GM23338 (cell line): ENCODE measurements at regions not wholly inside any gene's neighbourhood (a gene's known extent, or its start where the extent isn't known, plus 50 kb on each side); places are given as distances from the start of the nearest gene placed in this dataset.

Experiments used
- ATAC-seq: fragments of 200-7000 bp; cut with Tn5 transposase; 3 replicates; pipeline ENCODE4 v1.9.1; 2020
- DNase-seq: peaks from one replicate; pipeline ENCODE4 v3.0.0-alpha.2; 2015; ENCODE audit warnings: low spot score
- H2AFZ ChIP-seq: fragments of 200-600 bp; sonication (generic); 2 replicates; pipeline ENCODE4 v1.8.0; 2016; ENCODE audit warnings: antibody characterized with exemption, mild to moderate bottlenecking, moderate library complexity
- H3F3A ChIP-seq: fragments of 200-600 bp; sonication (generic); replicated peaks from 2 replicates; pipeline ENCODE4 v1.8.0; 2017; ENCODE audit warnings: antibody characterized with exemption, mixed run types, low read depth
- H3K27ac ChIP-seq: fragments of 200-600 bp; sonication (generic); 2 replicates; pipeline ENCODE4 v1.6.1; 2016; ENCODE audit warnings: low read depth
- H3K27me3 ChIP-seq: fragments of 200-600 bp; sonication (generic); 2 replicates; pipeline ENCODE4 v1.8.0; 2016; ENCODE audit warnings: mild to moderate bottlenecking, mixed run types, moderate library complexity; ENCODE audit not compliant: insufficient read depth
- H3K36me3 ChIP-seq: fragments of 200-600 bp; sonication (generic); 2 replicates; pipeline ENCODE4 v1.8.0; 2016; ENCODE audit warnings: mild to moderate bottlenecking; ENCODE audit not compliant: insufficient read depth
- H3K4me1 ChIP-seq: fragments of 200-600 bp; sonication (generic); 2 replicates; pipeline ENCODE4 v1.8.0; 2016; ENCODE audit warnings: mild to moderate bottlenecking, moderate library complexity; ENCODE audit not compliant: insufficient read depth
- H3K4me2 ChIP-seq: fragments of 200-600 bp; sonication (generic); 2 replicates; pipeline ENCODE4 v1.7.1; 2017; ENCODE audit warnings: mixed run types
- H3K4me3 ChIP-seq: fragments of 200-600 bp; sonication (generic); 2 replicates; pipeline ENCODE4 v1.6.1; 2016; ENCODE audit warnings: mixed run types
- H3K79me2 ChIP-seq: fragments of 200-600 bp; sonication (generic); replicated peaks from 2 replicates; pipeline ENCODE4 v1.8.0; 2017; ENCODE audit warnings: mild to moderate bottlenecking; ENCODE audit not compliant: insufficient read depth
- H3K9me2 ChIP-seq: fragments of 200-600 bp; sonication (generic); 2 replicates; pipeline ENCODE4 v1.8.0; 2017; ENCODE audit not compliant: insufficient read depth
- H4K20me1 ChIP-seq: fragments of 200-600 bp; sonication (generic); replicated peaks from 2 replicates; pipeline ENCODE4 v1.8.0; 2017; ENCODE audit warnings: mild to moderate bottlenecking; ENCODE audit not compliant: insufficient read depth
- H3K27ac Mint-ChIP-seq: 2 replicates; pipeline ENCODE4 v1.8.0; 2020; ENCODE audit warnings: inconsistent platforms, mild to moderate bottlenecking, moderate library complexity, mixed read lengths
- H3K27me3 Mint-ChIP-seq: 3 replicates; pipeline ENCODE4 v1.8.0; 2022; ENCODE audit warnings: low read depth, mild to moderate bottlenecking, moderate library complexity, mixed read lengths, inconsistent platforms; ENCODE audit not compliant: insufficient read depth, poor library complexity
- H3K36me3 Mint-ChIP-seq: 3 replicates; pipeline ENCODE4 v1.8.0; 2021; ENCODE audit warnings: low read depth, mild to moderate bottlenecking, inconsistent platforms, moderate library complexity, mixed read lengths
- H3K4me1 Mint-ChIP-seq: 3 replicates; pipeline ENCODE4 v1.8.0; 2020; ENCODE audit warnings: mild to moderate bottlenecking, inconsistent platforms, mixed read lengths
- H3K4me3 Mint-ChIP-seq: 3 replicates; pipeline ENCODE4 v1.8.0; 2021; ENCODE audit warnings: moderate library complexity, mild to moderate bottlenecking, inconsistent platforms, mixed read lengths
- H3K9me3 Mint-ChIP-seq: 3 replicates; pipeline ENCODE4 v1.8.0; 2020; ENCODE audit warnings: moderate library complexity, mild to moderate bottlenecking, inconsistent platforms, mixed read lengths
- CREB1 ChIP-seq: fragments of 250-450 bp; sonication (Bioruptor Pico); IDR thresholded peaks from 2 replicates; pipeline ENCODE4 v1.5.0; 2020; ENCODE audit warnings: low read depth, mild to moderate bottlenecking, moderate library complexity
- CTCF ChIP-seq, 2 experiments: fragments of 200-600 bp in 1 of 2; sonication (generic) in 1 of 2; conservative IDR thresholded peaks; 2 replicates each; pipeline versions ENCODE4 v1.5.1 to v1.6.1; 2016 to 2017; ENCODE audit warnings: antibody characterized with exemption in 2 of 2, low read depth in 2 of 2, mild to moderate bottlenecking in 2 of 2, moderate library complexity in 1 of 2
- ETS1 ChIP-seq: IDR thresholded peaks from 2 replicates; pipeline ENCODE4 v1.6.1; 2016; ENCODE audit warnings: antibody characterized with exemption
- EZH2 ChIP-seq: fragments of 200-600 bp; sonication (generic); IDR thresholded peaks from one replicate; pipeline ENCODE4 v1.8.0; 2017; ENCODE audit warnings: antibody characterized with exemption, mild to moderate bottlenecking, low read depth; ENCODE audit not compliant: unreplicated experiment
- EZH2phosphoT487 ChIP-seq: fragments of 200-600 bp; sonication (generic); IDR thresholded peaks from one replicate; pipeline ENCODE4 v1.8.1; 2018; ENCODE audit warnings: antibody characterized with exemption; ENCODE audit not compliant: unreplicated experiment
- JUNB ChIP-seq: IDR thresholded peaks from one replicate; pipeline ENCODE4 v1.6.1; 2016; ENCODE audit warnings: antibody characterized with exemption; ENCODE audit not compliant: unreplicated experiment
- NANOG ChIP-seq: IDR thresholded peaks from 2 replicates; pipeline ENCODE4 v1.6.1; 2016; ENCODE audit warnings: antibody characterized with exemption, borderline replicate concordance
- POLR2AphosphoS5 ChIP-seq: IDR thresholded peaks from 2 replicates; pipeline ENCODE4 v1.6.1; 2016; ENCODE audit warnings: antibody characterized with exemption, low read depth
- REST ChIP-seq: IDR thresholded peaks from one replicate; pipeline ENCODE4 v1.6.1; 2018; ENCODE audit warnings: antibody characterized with exemption; ENCODE audit not compliant: unreplicated experiment
- STAT1 ChIP-seq: IDR thresholded peaks from one replicate; pipeline ENCODE4 v1.6.1; 2016; ENCODE audit warnings: antibody characterized with exemption; ENCODE audit not compliant: unreplicated experiment
- ZNF114 ChIP-seq: fragments of 250-450 bp; sonication (Bioruptor Pico); IDR thresholded peaks from 2 replicates; pipeline ENCODE4 v1.5.0; 2020; ENCODE audit warnings: mild to moderate bottlenecking, moderate library complexity
- ZNF331 ChIP-seq: fragments of 250-450 bp; sonication (Bioruptor Pico); IDR thresholded peaks from 2 replicates; pipeline ENCODE4 v1.5.0; 2020; ENCODE audit warnings: low read depth, mild to moderate bottlenecking, moderate library complexity
- ZNF462 ChIP-seq: fragments of 250-450 bp; sonication (Bioruptor Pico); IDR thresholded peaks from 2 replicates; pipeline ENCODE4 v1.5.0; 2020; ENCODE audit warnings: mild to moderate bottlenecking, moderate library complexity

- Mint-ChIP-seq H3K9me3 (peaks cover 3% of the 10 kb centered on the region; the same call in 2 of the 3 replicates), H3K36me3 (no peaks in the 10 kb centered on the region; the same call in 2 of the 3 replicates), H3K4me3 (no peak overlapping the region), H3K27me3 (no peaks in the 10 kb centered on the region), H3K4me1 (peaks cover 13% of the 10 kb centered on the region; the same call in 1 of the 3 replicates), H3K27ac (no peak overlapping the region)
- no peak for ATAC-seq
- H4K20me1 ChIP-seq = no peaks in the 10 kb centered on the region
- TF ChIP-seq ETS1 (no peak), POLR2AphosphoS5 (no peak), ZNF114 (CRISPR knock-in tag) (no peak), JUNB (no peak), REST (no peak), EZH2phosphoT487 (no peak), CREB1 (CRISPR knock-in tag) (no peak), EZH2 (no peak), ZNF462 (no peak), NANOG (no peak), CTCF (conservative IDR thresholded peaks at IDR 0.05; ENCODE audit: low read depth in 2 of 2) (no peak), STAT1 (no peak), ZNF331 (no peak)
- H3K4me1 ChIP-seq = peaks cover 12% of the 10 kb centered on the region; the same call in 1 of the 2 replicates
- H3K79me2 ChIP-seq = no peaks in the 10 kb centered on the region
- no peak overlapping the region for H2AFZ ChIP-seq
- no peak overlapping the region for H3K27ac ChIP-seq
- no peaks in the 10 kb centered on the region for H3F3A ChIP-seq
- no peaks in the 10 kb centered on the region for H3K27me3 ChIP-seq
- H3K36me3 ChIP-seq = no peaks in the 10 kb centered on the region
- H3K4me2 ChIP-seq = no peak overlapping the region
- H3K4me3 ChIP-seq = no peak overlapping the region
- no peaks in the 10 kb centered on the region for H3K9me2 ChIP-seq
- no peak for DNase-seq
Observed at GRCh38 chr5:125506124-125506523, 759.7 kb upstream of the ZNF608 start.
